Heart right ventricle (tissue), 16 donors: ENCODE measurements at regions not wholly inside any gene's neighbourhood (a gene's known extent, or its start where the extent isn't known, plus 50 kb on each side); places are given as distances from the start of the nearest gene placed in this dataset.

Source experiments
- ATAC-seq, 8 donors: fragments of 200-7000 bp; cut with Tn5 transposase; one replicate each; pipeline ENCODE4 v1.9.1; 2020; ENCODE audit warnings: mild to moderate bottlenecking in 8 of 8, moderate library complexity in 8 of 8, moderate number of reproducible peaks in 1 of 8
- DNase-seq, 2 donors: peaks; one replicate each; pipeline ENCODE4 v3.0.0-alpha.2; 2020
- H3K27ac ChIP-seq, 10 donors: fragments of 200-600 bp; sonication (generic) in 2 of 10; one replicate each; pipeline versions ENCODE4 v1.5.0 to v1.8.0; 2020 to 2022; ENCODE audit warnings: mild to moderate bottlenecking in 3 of 10
- H3K27me3 ChIP-seq, 7 donors: fragments of 200-600 bp; one replicate each; pipeline ENCODE4 v1.8.0; 2021 to 2022; ENCODE audit warnings: mild to moderate bottlenecking in 2 of 7
- H3K36me3 ChIP-seq, 9 donors: fragments of 200-600 bp; sonication (generic) in 1 of 9; one replicate each; pipeline versions ENCODE4 v1.5.0 to v1.8.0; 2020 to 2022; ENCODE audit warnings: mild to moderate bottlenecking in 2 of 9
- H3K4me1 ChIP-seq, 9 donors: fragments of 200-600 bp; sonication (generic) in 1 of 9; one replicate each; pipeline versions ENCODE4 v1.5.0 to v1.8.0; 2020 to 2022; ENCODE audit warnings: mild to moderate bottlenecking in 4 of 9
- H3K4me3 ChIP-seq, 10 donors: fragments of 200-600 bp; sonication (generic) in 2 of 10; one replicate each; pipeline versions ENCODE4 v1.5.0 to v1.8.0; 2020 to 2022; ENCODE audit warnings: mild to moderate bottlenecking in 7 of 10, moderate library complexity in 2 of 10
- H3K9me3 ChIP-seq, 11 donors: fragments of 200-600 bp in 10 of 11; sonication (generic) in 2 of 11; one replicate each; pipeline versions ENCODE4 v1.5.0 to v1.8.0; 2013 to 2022; ENCODE audit warnings: mild to moderate bottlenecking in 2 of 11, control low read depth in 1 of 11, moderate library complexity in 1 of 11
- WGBS, 2 donors: extraction: QIAGEN DNeasy Blood & Tissue Kit; methylation state at CpG; one replicate each; pipeline ENCODE4 v1.1.7; 2013; ENCODE audit warnings: inconsistent platforms in 1 of 2; 5-methylcytosine and 5-hydroxymethylcytosine counted together
- intact Hi-C, 10 donors: fragments of 100-400 bp; cut with DNase I; formaldehyde crosslinking; loops; one replicate each; pipeline versions ENCODE4 v1.11.1 to v1.14.2; 2022
- TF ChIP-seq, protein P1 (sequence below), 9 donors: fragments of 200-600 bp; sonication (generic) in 2 of 9; IDR thresholded peaks; one replicate each; pipeline versions ENCODE4 v1.5.0 to v1.8.0; 2021 to 2022; ENCODE audit warnings: antibody characterized with exemption in 9 of 9, mild to moderate bottlenecking in 5 of 9, moderate library complexity in 1 of 9
- donor health status: Arrhythmogenic right ventricular cardiomyopathy.
- donor health status: ischemic (EF 13 %, LVEDD 7.1; RV severe dilation, severe dysfunction).
- donor health status: healthy with polysubstance abuse.
- donor health status: DM: no; HTN: yes; CAD: no.
- donor health status: DM: no; HTN: no; CAD: no.
- donor health status: ischemic (EF 25% LVEDD 6.9; RV normal size, moderate dysfunction).
- donor health status: ischemic (EF 25% LVEDD 5.7; RV mildly dilated, moderate dysfunction).
- donor health status: healthy.
- donor health status: DM: yes; HTN: yes; CAD: no.
- donor health status: Ischemic cardiomyopathy.
- donor health status: ischemic (EF 35%, LVEDD 5.7; RV mildly dilated, moderate dysfunction).
- donor health status: nonischemic (EF 11% LVEDD 7.7; RV severe dilation, severe dysfunction).
- donor health status: DM: yes; HTN: yes; CAD: no.
- donor health status: PGD.
- donor health status: ischemic (EF 29% LVEDD 5.4; RV normal size, mild dysfunction).
- donor health status: nonischemic (EF 23%, LVEDD 6.1; RV moderate dilation, normal function).

GRCh38 chr5:15338546-15338945 is 161.4 kb upstream of the FBXL7 start:
- DNase-seq, result no peak
- H3K4me1 ChIP-seq, result no peaks in the 10 kb centered on the region
- no peaks in the 10 kb centered on the region for H3K27me3 ChIP-seq
- no peak overlapping the region for H3K27ac ChIP-seq
- intact Hi-C loops, result no loop called here
- ATAC-seq, result no peak
- peaks cover 0 to 11% (median 0%) of the 10 kb centered on the region in 11 donors for H3K9me3 ChIP-seq
- TF ChIP-seq, protein P1, sequence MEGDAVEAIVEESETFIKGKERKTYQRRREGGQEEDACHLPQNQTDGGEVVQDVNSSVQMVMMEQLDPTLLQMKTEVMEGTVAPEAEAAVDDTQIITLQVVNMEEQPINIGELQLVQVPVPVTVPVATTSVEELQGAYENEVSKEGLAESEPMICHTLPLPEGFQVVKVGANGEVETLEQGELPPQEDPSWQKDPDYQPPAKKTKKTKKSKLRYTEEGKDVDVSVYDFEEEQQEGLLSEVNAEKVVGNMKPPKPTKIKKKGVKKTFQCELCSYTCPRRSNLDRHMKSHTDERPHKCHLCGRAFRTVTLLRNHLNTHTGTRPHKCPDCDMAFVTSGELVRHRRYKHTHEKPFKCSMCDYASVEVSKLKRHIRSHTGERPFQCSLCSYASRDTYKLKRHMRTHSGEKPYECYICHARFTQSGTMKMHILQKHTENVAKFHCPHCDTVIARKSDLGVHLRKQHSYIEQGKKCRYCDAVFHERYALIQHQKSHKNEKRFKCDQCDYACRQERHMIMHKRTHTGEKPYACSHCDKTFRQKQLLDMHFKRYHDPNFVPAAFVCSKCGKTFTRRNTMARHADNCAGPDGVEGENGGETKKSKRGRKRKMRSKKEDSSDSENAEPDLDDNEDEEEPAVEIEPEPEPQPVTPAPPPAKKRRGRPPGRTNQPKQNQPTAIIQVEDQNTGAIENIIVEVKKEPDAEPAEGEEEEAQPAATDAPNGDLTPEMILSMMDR (IDR thresholded peaks at IDR 0.05), result no peak
- H3K36me3 ChIP-seq, result no peaks in the 10 kb centered on the region
- H3K4me3 ChIP-seq, result no peak overlapping the region
- WGBS, 2 donors, result 23 to 49% methylated on average over 1 of the region's 1 CpG

DNA sequence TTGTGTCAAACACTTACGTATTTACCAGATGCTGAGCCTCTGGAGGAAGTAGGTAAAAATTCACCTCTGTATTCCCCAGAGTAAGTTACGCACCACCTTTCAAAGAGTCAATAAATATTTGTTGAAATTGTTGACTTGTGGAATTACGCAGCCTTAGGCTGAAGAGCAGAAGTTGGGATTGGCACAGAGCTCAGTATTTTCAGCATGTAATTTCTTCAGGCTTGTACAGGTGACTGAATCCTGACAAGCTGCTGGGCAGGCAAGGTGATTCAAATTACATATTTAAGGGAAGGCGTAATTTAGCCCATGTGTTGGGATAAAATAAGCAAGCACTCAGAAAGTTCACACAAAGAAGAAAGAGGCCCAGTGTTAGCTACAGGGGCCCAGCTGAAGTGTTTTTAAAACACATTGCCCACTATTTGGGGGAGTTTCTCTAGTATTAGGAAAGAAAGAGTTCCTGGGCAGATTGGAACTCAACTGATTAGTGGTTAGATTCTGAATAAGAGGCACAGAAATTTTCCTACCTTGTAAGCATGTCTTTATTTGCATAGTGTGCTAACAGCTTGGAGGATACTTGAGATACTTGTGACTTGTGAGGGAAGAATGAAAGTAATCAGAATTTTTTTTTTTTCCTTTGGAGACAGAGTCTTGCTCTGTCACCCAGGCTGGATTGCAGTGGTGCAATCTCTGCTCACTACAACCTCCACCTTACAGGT is 165.3 kb upstream of the FBXL7 start:
- 92 to 95% methylated on average over 4 of the region's 4 CpGs for WGBS, 2 donors
- H3K27ac ChIP-seq, result no peak overlapping the region
- no peaks in the 10 kb centered on the region for H3K4me1 ChIP-seq
- ATAC-seq (no peak), DNase-seq (no peak)
- peaks cover 0 to 6% (median 0%) of the 10 kb centered on the region in 11 donors for H3K9me3 ChIP-seq
- no peaks in the 10 kb centered on the region for H3K36me3 ChIP-seq
- intact Hi-C loops, result no loop called here
- no peaks in the 10 kb centered on the region for H3K27me3 ChIP-seq
- H3K4me3 ChIP-seq, result no peak overlapping the region
- TF ChIP-seq, protein P1 (IDR thresholded peaks at IDR 0.05), result no peak

DNA sequence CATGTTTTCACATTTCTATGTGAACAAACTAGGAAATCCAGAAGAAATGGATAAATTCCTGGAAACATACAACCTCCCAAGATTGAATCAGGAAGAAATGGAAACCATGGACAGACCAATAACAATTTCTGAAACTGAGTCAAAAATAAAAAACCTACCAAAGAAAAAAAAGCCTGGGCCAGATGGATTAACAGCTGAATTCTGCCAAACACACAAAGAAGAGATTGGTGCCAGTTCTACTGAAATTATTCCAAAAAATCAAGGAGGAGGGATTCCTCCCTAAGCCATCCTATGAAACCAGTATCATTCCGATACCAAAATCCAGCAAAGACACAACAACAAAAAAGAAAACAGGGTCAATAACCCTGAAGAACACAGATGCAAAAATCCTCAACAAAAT is 166.9 kb upstream of the FBXL7 start:
- no peak for ATAC-seq
- intact Hi-C loops, result no loop called here
- Histone ChIP-seq H3K27me3 (no peaks in the 10 kb centered on the region), H3K4me1 (no peaks in the 10 kb centered on the region), H3K36me3 (no peaks in the 10 kb centered on the region), H3K9me3 (peaks cover 0 to 4% (median 0%) of the 10 kb centered on the region in 11 donors), H3K27ac (no peak overlapping the region), H3K4me3 (no peak overlapping the region)
- TF ChIP-seq, protein P1 (IDR thresholded peaks at IDR 0.05), result no peak
- DNase-seq, result no peak
- 90 to 96% methylated on average over 1 of the region's 1 CpG for WGBS, 2 donors

DNA sequence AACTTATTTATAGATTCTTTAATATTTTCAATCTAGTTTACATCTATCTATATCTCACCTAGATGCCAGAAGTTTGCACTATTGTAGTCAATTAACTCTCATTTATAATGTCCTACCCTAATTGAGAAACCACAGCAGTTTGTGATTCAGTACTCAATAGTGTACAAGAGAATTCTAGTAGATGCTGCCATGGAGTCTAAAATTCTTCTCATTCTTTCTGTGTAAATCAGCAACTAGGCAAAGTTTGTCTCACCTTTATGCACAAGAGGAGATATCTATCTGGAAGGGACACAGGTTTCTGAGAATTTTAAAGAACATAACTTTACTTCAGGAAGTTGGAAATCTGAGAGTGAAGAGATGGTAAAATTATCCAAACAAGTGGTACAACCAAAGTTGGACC is 173.0 kb upstream of the FBXL7 start:
- no peaks in the 10 kb centered on the region for H3K4me1 ChIP-seq
- no peaks in the 10 kb centered on the region for H3K27me3 ChIP-seq
- intact Hi-C loops, result no loop called here
- H3K27ac ChIP-seq, result no peak overlapping the region
- peaks cover 0 to 3% (median 0%) of the 10 kb centered on the region in 11 donors for H3K9me3 ChIP-seq
- no peaks in the 10 kb centered on the region for H3K36me3 ChIP-seq
- DNase-seq (no peak), ATAC-seq (no peak)
- TF ChIP-seq, protein P1 (IDR thresholded peaks at IDR 0.05), result no peak
- H3K4me3 ChIP-seq, result no peak overlapping the region
